Lower leg skin (tissue), 3 donors: ENCODE measurements at regions not wholly inside any gene's neighbourhood (a gene's known extent, or its start where the extent isn't known, plus 50 kb on each side); places are given as distances from the start of the nearest gene placed in this dataset.

Experiments used
- CTCF ChIP-seq, 3 donors: fragments of 450-650 bp; IDR thresholded peaks; one replicate each; pipeline ENCODE4 v1.5.1; 2016; ENCODE audit warnings: antibody characterized with exemption in 3 of 3, mild to moderate bottlenecking in 3 of 3, moderate library complexity in 2 of 3
- POLR2A ChIP-seq, 2 donors: fragments of 450-650 bp; IDR thresholded peaks; one replicate each; pipeline ENCODE4 v1.6.1; 2016 to 2017; ENCODE audit warnings: antibody characterized with exemption in 2 of 2, mild to moderate bottlenecking in 1 of 2, moderate library complexity in 1 of 2

GRCh38 chr11:37632748-37633147 is 1034.7 kb upstream of the RAG2 start:
- no peak for TF ChIP-seq CTCF (IDR thresholded peaks at IDR 0.05)
- TF ChIP-seq POLR2A (IDR thresholded peaks at IDR 0.05) = no peak
